ENCODE measurements at regions not wholly inside any gene's neighbourhood (a gene's known extent, or its start where the extent isn't known, plus 50 kb on each side); places are given as distances from the start of the nearest gene placed in this dataset.

GRCh38 chr1:218025454-218025853 lies 259.6 kb upstream of the RRP15 start:
- no peak for DNase-seq

- no peak for DNase-seq
Measured at GRCh38 chr1:218027152-218027551, 257.9 kb upstream of the RRP15 start.

GRCh38 chr1:218030846-218031245 lies 254.2 kb upstream of the RRP15 start:
- no peak for DNase-seq

DNA sequence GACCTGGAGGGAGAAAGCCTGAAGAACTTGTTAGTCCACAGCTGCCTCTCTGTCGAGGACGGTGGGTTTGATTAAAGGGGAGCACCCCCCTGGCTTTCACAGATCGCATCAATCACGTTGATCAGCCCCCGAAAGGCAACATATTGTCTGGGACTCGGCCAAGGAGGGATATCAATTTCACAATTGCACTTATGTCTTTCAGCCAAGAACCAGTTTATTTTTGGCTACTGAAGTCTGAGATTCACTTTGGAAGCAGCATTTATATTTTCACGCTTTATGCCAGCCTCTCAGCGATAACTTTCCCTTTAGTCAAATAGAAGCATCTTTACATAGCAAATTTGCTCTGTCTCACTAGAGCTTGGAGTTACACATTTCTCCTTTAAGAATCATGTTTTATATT lies 253.2 kb upstream of the RRP15 start:
- DNase-seq: no peak

GRCh38 chr1:218034468-218034867 lies 250.6 kb upstream of the RRP15 start:
- no peak for DNase-seq

GRCh38 chr1:218048828-218049420 lies 236.2 kb upstream of the RRP15 start:
- no peak for DNase-seq

DNA sequence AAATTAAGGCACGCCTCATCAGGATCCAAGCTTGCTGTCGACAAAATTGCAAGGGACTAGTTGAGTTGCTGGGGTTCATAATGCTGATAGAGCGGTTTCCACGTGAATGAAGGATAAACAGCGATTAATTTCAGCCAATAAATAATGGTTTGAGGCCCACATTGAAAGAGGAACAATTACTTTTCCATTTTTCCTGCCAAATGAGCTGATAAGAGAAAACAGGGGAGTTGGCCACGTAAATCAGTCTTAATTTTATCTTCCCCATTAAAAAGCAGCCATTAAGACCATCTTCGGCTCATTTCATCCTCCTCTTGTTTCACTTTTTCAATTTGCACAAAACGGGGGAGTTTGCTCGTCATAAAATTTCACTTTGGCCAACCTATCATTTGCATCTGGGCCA lies 235.5 kb upstream of the RRP15 start:
- DNase-seq: no peak

GRCh38 chr1:218058730-218059129 lies 226.4 kb upstream of the RRP15 start:
- no peak for DNase-seq

DNA sequence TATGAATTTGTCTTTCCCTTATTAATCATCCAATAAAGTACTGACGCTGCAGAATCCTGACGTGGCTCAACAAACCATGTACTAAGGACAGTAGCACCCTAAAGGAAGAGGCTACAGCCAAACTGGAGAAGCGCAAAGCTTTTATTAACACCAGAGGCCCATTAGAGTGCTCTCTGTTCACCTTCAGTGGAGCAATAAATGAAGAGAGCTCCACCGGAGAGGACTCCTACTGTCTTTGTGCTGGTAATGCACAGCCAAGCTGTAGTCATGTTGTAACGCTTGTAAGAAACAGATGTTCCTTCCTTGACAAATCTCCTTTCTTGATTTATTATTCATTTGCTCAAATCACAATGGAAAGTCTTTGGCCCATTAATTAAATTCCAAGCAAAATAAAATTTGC lies 220.7 kb upstream of the RRP15 start:
- DNase-seq: no peak

- no peak for DNase-seq
Measured at GRCh38 chr1:218066332-218066731, 218.8 kb upstream of the RRP15 start.

DNA sequence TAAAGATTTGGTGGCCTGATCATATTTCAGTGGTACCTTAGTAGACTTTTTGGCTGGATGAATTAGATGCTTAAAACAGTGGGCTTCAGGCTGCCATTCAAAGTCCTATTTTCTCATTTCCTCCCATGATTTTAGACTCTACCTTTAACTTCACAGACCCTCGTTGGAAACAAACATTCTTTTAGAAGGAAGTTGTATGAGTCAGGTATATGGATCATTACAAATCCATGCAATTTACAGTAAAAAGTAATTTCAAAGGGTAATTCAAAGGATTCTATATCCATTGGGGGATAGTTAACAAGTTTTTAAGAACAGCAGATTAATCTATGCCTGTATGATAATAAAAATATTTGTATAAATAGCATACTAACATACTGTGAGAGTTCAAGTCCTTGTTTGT lies 216.9 kb upstream of the RRP15 start:
- DNase-seq: no peak

DNA sequence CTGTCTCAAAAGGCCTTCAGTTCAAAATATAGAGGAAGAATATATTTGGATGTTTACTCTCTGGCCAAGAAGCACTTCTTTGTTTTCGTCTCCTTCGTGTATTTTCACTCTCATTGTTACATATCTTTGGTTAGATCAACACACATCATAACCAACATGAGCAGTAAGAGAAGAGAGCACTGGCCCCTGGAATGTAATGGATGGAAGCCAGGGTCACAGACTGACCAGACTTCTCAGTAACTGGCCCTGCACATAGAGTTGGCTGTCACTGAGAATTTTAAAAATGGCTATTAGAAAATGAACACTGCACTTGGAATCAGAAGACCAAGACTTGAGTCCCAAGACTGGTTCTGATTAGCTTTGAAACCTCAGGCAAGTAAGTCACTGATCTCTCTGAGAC lies 215.9 kb upstream of the RRP15 start:
- DNase-seq: no peak

DNA sequence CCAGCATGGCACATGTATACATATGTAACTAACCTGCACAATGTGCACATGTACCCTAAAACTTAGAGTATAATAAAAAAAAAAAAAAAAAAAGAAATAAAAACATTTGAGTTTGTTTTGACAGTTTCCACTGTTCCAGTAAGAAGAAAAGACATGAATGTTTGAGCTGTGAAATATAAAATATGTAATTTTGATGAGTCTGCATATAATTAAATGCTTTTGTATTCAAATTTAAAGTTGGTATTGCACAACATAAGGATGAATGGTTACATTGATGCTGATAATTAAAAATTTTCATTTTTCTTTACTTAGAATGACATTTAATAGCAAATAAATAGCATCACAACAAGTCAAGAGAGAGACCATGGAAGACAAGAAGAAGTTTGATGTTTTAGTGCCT lies 212.0 kb upstream of the RRP15 start:
- no peak for DNase-seq

GRCh38 chr1:218078916-218079315 lies 206.2 kb upstream of the RRP15 start:
- no peak for DNase-seq

- DNase-seq: no peak
Measured at GRCh38 chr1:218079347-218079746, 205.7 kb upstream of the RRP15 start.

DNA sequence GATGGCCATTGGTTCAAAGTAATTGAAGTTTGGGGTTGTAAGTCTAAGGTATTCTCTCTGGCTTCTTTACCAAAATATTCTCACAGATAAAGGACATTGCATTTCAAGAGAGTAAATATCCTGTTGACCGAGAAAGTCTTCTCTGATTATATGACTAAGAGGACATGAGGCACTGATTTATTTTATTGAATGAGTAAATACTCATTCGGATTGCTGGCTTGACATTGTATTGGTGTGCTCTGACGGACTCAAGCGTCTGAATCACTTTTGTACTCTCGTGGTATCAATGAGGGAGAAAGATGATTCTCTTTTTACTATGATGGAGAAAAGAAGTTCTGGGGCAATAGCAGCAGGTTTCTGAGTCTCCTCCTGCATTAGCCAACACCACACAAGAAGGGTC lies 205.3 kb upstream of the RRP15 start:
- DNase-seq: no peak

- no peak for DNase-seq
Measured at GRCh38 chr1:218080863-218081262, 204.2 kb upstream of the RRP15 start.

GRCh38 chr1:218081358-218081757 lies 203.7 kb upstream of the RRP15 start:
- DNase-seq: no peak

DNA sequence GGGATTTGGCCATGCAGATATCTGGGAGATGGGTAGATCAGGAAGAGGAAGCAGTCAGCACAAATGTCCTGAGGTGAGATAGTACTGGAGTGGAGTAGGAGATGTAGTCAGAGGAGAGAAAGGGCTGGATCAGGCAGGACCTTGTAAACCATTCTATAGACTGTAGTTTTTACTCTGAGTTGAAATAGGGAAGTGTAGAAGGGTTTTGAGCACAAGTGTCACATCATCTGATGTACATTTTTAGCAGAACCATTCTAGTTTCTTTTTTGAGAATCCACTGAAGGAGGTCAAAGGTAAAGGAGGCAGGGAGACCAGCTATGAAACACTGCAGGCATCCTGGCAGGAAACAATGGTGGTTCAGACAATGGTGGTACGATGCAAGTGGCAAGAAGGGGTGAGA lies 194.6 kb upstream of the RRP15 start:
- no peak for DNase-seq

GRCh38 chr1:218101409-218101808 lies 183.7 kb upstream of the RRP15 start:
- no peak for DNase-seq

- no peak for DNase-seq
Measured at GRCh38 chr1:218108034-218108433, 177.1 kb upstream of the RRP15 start.

DNA sequence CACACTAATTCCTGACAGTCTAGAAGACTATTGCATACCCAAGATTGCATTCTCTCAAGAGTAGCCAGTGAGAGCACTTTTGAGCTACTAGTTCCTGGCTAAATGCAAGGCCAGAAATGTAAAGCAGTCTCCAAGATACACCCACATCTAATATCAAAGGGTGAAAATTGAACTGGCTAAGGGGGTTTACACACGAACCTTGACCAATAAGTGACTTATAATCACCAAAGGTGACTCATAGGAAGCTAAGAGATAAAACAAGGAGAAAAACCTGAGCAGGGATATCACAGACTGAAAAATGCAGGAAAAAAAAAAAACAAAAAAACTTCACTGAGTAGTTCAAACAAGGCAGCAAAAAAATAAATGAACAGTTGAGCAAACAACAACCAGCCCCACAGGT lies 172.2 kb upstream of the RRP15 start:
- no peak for DNase-seq

- DNase-seq: no peak
Measured at GRCh38 chr1:218123968-218124367, 161.1 kb upstream of the RRP15 start.

DNA sequence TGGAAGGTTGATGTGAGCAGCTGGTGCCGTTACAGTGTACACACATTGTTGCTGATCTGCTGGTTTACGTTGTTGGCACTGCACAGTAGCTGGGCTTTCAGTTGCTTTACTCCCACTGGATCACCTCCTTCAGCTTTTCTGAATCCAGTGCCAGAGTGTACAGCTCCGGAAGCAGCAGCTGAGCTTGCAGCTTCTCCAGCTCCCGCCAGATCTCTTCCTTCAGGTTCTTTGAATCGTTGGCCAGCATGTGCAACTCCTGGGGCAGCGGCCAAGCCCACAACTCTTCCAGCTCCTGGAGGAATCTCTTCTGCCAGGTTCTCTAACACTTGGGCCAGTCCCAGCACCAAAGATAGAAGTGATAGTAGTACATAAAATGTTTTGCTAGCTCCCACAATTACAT lies 149.7 kb upstream of the RRP15 start:
- no peak for DNase-seq

DNA sequence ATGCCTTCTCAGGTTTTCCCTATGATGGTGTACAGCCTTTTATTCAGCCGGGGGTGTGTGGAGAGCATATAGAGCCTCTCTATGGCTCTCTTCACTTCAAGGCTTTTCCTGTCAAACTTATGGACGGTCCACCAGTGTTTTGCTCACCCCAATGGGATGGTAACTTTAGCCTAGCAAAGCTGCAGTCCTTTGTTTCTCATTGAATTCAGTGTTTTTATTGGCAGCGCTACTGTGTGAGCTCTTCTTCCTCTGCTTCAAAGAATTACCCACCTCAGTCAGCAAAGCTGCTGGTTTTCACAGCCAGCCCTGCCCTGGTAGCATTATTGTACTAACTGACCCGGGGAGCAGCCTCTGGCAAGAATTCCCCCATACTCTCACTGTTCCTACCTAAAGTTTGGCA lies 145.3 kb upstream of the RRP15 start:
- no peak for DNase-seq

- DNase-seq: no peak
Measured at GRCh38 chr1:218156595-218156994, 128.5 kb upstream of the RRP15 start.

Data from inflammatory macrophage (primary cell).